IMR-90 (cell line): ENCODE measurements at regions not wholly inside any gene's neighbourhood (a gene's known extent, or its start where the extent isn't known, plus 50 kb on each side); places are given as distances from the start of the nearest gene placed in this dataset.

Source experiments
- ATAC-seq: fragments of 200-7000 bp; cut with Tn5 transposase; 2 replicates; pipeline ENCODE4 v1.9.1; 2020; ENCODE audit warnings: low read depth, mild to moderate bottlenecking, moderate library complexity
- BruUV-seq: library from RNA; stranded (reverse); fragments of 400-500 nt; replicated peaks from 2 replicates; lab custom pipeline; 2021; lab: Mats Ljungman, UMichigan
- CTCF ChIA-PET: fragments of 300-600 bp; formaldehyde crosslinking; extraction: SDS; loops from one replicate; lab custom pipeline; 2021; ENCODE audit warnings: antibody characterized with exemption; lab: Yijun Ruan, JAX
- POLR2A ChIA-PET: fragments of 300-600 bp; sonication (Branson Sonifier 250); formaldehyde crosslinking; loops from one replicate; lab custom pipeline; 2022; ENCODE audit warnings: antibody characterized with exemption; ENCODE audit not compliant: unreplicated experiment; lab: Charles Lee
- DNase-seq: peaks from one replicate; pipeline ENCODE4 v3.0.0; 2013
- H2AFZ ChIP-seq: replicated peaks from 2 replicates; pipeline ENCODE3; 2013; ENCODE audit warnings: low read length, mild to moderate bottlenecking; ENCODE audit not compliant: poor library complexity
- H2AK5ac ChIP-seq: 2 replicates; pipeline ENCODE4 v1.6.1; 2013; ENCODE audit warnings: low read depth, low read length, inconsistent platforms
- H2AK9ac ChIP-seq: replicated peaks from 2 replicates; pipeline ENCODE3; 2013; ENCODE audit warnings: mild to moderate bottlenecking, low read depth, low read length, moderate library complexity; ENCODE audit not compliant: poor library complexity
- H2BK120ac ChIP-seq: 2 replicates; pipeline ENCODE4 v1.6.1; 2013; ENCODE audit warnings: low read depth, low read length, inconsistent platforms
- H2BK15ac ChIP-seq: 3 replicates; pipeline ENCODE4 v1.6.1; 2013; ENCODE audit warnings: low read depth, low read length, inconsistent platforms
- H2BK20ac ChIP-seq: 2 replicates; pipeline ENCODE4 v1.6.1; 2013; ENCODE audit warnings: low read depth, mild to moderate bottlenecking, inconsistent platforms, low read length, moderate library complexity
- H2BK5ac ChIP-seq: 2 replicates; pipeline ENCODE4 v1.6.1; 2013; ENCODE audit warnings: mild to moderate bottlenecking, low read depth, low read length, inconsistent platforms; ENCODE audit not compliant: poor library complexity, severe bottlenecking
- H3K14ac ChIP-seq: replicated peaks from 2 replicates; pipeline ENCODE4 v1.6.1; 2013; ENCODE audit warnings: low read depth, low read length, inconsistent platforms
- H3K18ac ChIP-seq: 2 replicates; pipeline ENCODE4 v1.6.1; 2013; ENCODE audit warnings: low read depth, low read length, control low read depth
- H3K23ac ChIP-seq: 2 replicates; pipeline ENCODE4 v1.6.1; 2013; ENCODE audit warnings: low read depth, low read length, inconsistent platforms
- H3K27ac ChIP-seq: 2 replicates; pipeline ENCODE4 v1.5.1; 2013; ENCODE audit warnings: mild to moderate bottlenecking, control low read depth, low read length; ENCODE audit not compliant: insufficient read depth
- H3K27me3 ChIP-seq: 2 replicates; pipeline ENCODE4 v1.6.1; 2013; ENCODE audit warnings: low read length; ENCODE audit not compliant: control insufficient read depth, insufficient read depth
- H3K36me3 ChIP-seq: 2 replicates; pipeline ENCODE4 v1.6.1; 2013; ENCODE audit warnings: low read length, mixed read lengths; ENCODE audit not compliant: control insufficient read depth, insufficient read depth
- H3K4ac ChIP-seq: 2 replicates; pipeline ENCODE4 v1.6.1; 2013; ENCODE audit warnings: low read depth, low read length, inconsistent platforms
- H3K4me1 ChIP-seq: 2 replicates; pipeline ENCODE4 v1.6.1; 2013; ENCODE audit warnings: low read length, mixed read lengths; ENCODE audit not compliant: control insufficient read depth, insufficient read depth
- H3K4me2 ChIP-seq: 2 replicates; pipeline ENCODE4 v1.6.1; 2013; ENCODE audit warnings: low read depth, mild to moderate bottlenecking, control low read depth, low read length, moderate library complexity
- H3K4me3 ChIP-seq: 2 replicates; pipeline ENCODE4 v1.5.1; 2013; ENCODE audit warnings: low read depth, mild to moderate bottlenecking, control low read depth, low read length, moderate library complexity; ENCODE audit not compliant: insufficient read depth
- H3K56ac ChIP-seq: 2 replicates; pipeline ENCODE4 v1.6.1; 2013; ENCODE audit warnings: low read length, inconsistent platforms; ENCODE audit not compliant: insufficient read depth; ENCODE audit errors: extremely low read depth
- H3K79me1 ChIP-seq, 2 experiments: 2 replicates each; pipeline ENCODE4 v1.6.1; 2013; ENCODE audit warnings: low read length in 2 of 2, inconsistent platforms in 1 of 2, low read depth in 1 of 2
- H3K9ac ChIP-seq: 2 replicates; pipeline ENCODE4 v1.6.1; 2013; ENCODE audit warnings: low read depth, low read length, control low read depth
- H3K9me1 ChIP-seq: 2 replicates; pipeline ENCODE4 v1.6.1; 2013; ENCODE audit warnings: low read length, inconsistent platforms; ENCODE audit not compliant: insufficient read depth
- H3K9me3 ChIP-seq: 2 replicates; pipeline ENCODE4 v1.6.1; 2013; ENCODE audit warnings: low read length; ENCODE audit not compliant: control insufficient read depth, insufficient read depth
- H4K20me1 ChIP-seq: 2 replicates; pipeline ENCODE4 v1.6.1; 2013; ENCODE audit warnings: low read length, inconsistent platforms; ENCODE audit not compliant: insufficient read depth
- H4K5ac ChIP-seq: 2 replicates; pipeline ENCODE4 v1.6.1; 2013; ENCODE audit warnings: mild to moderate bottlenecking, low read depth, low read length, control low read depth
- H4K8ac ChIP-seq, 2 experiments: 2 replicates each; pipeline ENCODE4 v1.6.1; 2013; ENCODE audit warnings: low read depth in 2 of 2, low read length in 2 of 2, control low read depth in 1 of 2, inconsistent platforms in 1 of 2
- H4K91ac ChIP-seq: 2 replicates; pipeline ENCODE4 v1.6.1; 2013; ENCODE audit warnings: low read depth, low read length, inconsistent platforms; ENCODE audit not compliant: insufficient read depth
- FOS ChIP-seq: fragments of 150-350 bp; IDR thresholded peaks from 2 replicates; pipeline ENCODE4 v1.6.1; 2016; ENCODE audit warnings: low read depth, low read length
- MAZ ChIP-seq: IDR thresholded peaks from 2 replicates; pipeline ENCODE4 v1.6.1; 2012; ENCODE audit warnings: low read depth, mild to moderate bottlenecking, low read length, improper control_type of control experiment, moderate library complexity, borderline replicate concordance
- NFE2L2 ChIP-seq: fragments of 150-350 bp; IDR thresholded peaks from 2 replicates; pipeline ENCODE4 v1.6.1; 2016; ENCODE audit warnings: low read depth, mild to moderate bottlenecking, low read length
- POLR2A ChIP-seq: IDR thresholded peaks from 2 replicates; pipeline ENCODE4 v1.6.1; 2012; ENCODE audit warnings: mild to moderate bottlenecking, low read depth, low read length
- RCOR1 ChIP-seq: IDR thresholded peaks from 2 replicates; pipeline ENCODE4 v1.6.1; 2012; ENCODE audit warnings: mild to moderate bottlenecking, low read length, improper control_type of control experiment; ENCODE audit not compliant: insufficient replicate concordance
- RFX5 ChIP-seq: IDR thresholded peaks from 2 replicates; pipeline ENCODE4 v1.8.0; 2012; ENCODE audit warnings: low read depth, mild to moderate bottlenecking, low read length, moderate library complexity
- USF2 ChIP-seq: fragments of 150-350 bp; IDR thresholded peaks from 2 replicates; pipeline ENCODE4 v1.6.1; 2017; ENCODE audit warnings: mild to moderate bottlenecking, antibody characterized with exemption, low read length, low read depth
- WGBS, 2 experiments: methylation state at CpG; one replicate each; pipeline versions ENCODE4 v1.1.5 to v1.1.7; 2013; ENCODE audit warnings: missing lambda C conversion rate in 2 of 2; ENCODE audit not compliant: insufficient read length in 1 of 2; ENCODE audit errors: extremely low coverage in 2 of 2; 5-methylcytosine and 5-hydroxymethylcytosine counted together
- dilution Hi-C: fragments of 300-500 bp; cut with HindIII; formaldehyde crosslinking; loops from one replicate; pipeline ENCODE4 v1.14.3; 2018; ENCODE audit warnings: low sequenced_read_pairs; ENCODE audit not compliant: unreplicated experiment
- in situ Hi-C: fragments of 300-500 bp; cut with MboI; formaldehyde crosslinking; loops from 3 replicates; pipeline ENCODE4 v1.14.3; 2019; ENCODE audit warnings: low sequenced_read_pairs, inconsistent platforms, mixed read lengths
- intact Hi-C: fragments of 100-400 bp; cut with micrococcal nuclease; formaldehyde crosslinking; loops from 2 replicates; pipeline ENCODE4 v1.10.0; 2022
- TF ChIP-seq, protein P1 (sequence below): conservative IDR thresholded peaks from 2 replicates; pipeline ENCODE4 v1.5.1; 2012; ENCODE audit warnings: mild to moderate bottlenecking, low read depth, low read length, improper control_type of control experiment

DNA sequence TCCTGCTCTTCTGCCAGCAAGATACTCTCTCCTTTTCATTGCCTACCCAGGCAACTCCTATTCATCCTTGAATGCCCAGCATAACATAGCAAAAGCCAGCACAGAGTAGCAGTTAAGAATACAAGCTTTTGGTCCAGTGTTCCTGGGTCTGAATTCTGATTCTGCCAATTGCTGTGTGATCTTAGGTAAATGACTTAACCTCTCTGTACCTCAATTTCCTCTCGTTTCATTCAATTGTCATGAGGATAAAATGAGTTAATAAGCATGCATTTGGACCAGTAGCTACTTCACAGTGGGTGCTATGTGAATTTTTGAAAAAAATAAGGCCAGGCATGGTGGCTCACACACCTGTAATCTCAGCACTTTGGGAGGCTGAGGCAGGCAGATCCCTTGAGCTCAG, 346.0 kb downstream of the BUD13 start:
- Histone ChIP-seq H3K27me3 (no peaks in the 10 kb centered on the region), H2AK9ac (no peak overlapping the region), H3K36me3 (no peaks in the 10 kb centered on the region), H2AFZ (no peak overlapping the region), H3K4me1 (no peaks in the 10 kb centered on the region), H3K56ac (no peak overlapping the region), H4K20me1 (no peaks in the 10 kb centered on the region), H4K5ac (no peak overlapping the region), H3K4ac (no peak overlapping the region), H3K9ac (no peak overlapping the region), H3K14ac (no peak overlapping the region), H3K23ac (no peak overlapping the region), H2BK120ac (no peak overlapping the region), H3K4me3 (no peak overlapping the region), H3K9me3 (no peaks in the 10 kb centered on the region), H2BK5ac (no peak overlapping the region), H3K18ac (no peak overlapping the region), H3K4me2 (no peak overlapping the region), H3K9me1 (no peaks in the 10 kb centered on the region), H3K79me1 (no peaks in the 10 kb centered on the region), H4K91ac (no peak overlapping the region), H4K8ac (no peak overlapping the region), H2BK20ac (no peak overlapping the region), H2BK15ac (no peak overlapping the region), H2AK5ac (no peak overlapping the region), H3K27ac (no peak overlapping the region)
- no CpG with 5 or more reads among the region's 1 CpG for WGBS, 2 experiments
- in situ Hi-C loops = no loop called here
- TF ChIP-seq RFX5 (no peak), USF2 (no peak), RCOR1 (no peak), POLR2A (no peak), NFE2L2 (no peak), MAZ (no peak), FOS (no peak)
- TF ChIP-seq, protein P1, sequence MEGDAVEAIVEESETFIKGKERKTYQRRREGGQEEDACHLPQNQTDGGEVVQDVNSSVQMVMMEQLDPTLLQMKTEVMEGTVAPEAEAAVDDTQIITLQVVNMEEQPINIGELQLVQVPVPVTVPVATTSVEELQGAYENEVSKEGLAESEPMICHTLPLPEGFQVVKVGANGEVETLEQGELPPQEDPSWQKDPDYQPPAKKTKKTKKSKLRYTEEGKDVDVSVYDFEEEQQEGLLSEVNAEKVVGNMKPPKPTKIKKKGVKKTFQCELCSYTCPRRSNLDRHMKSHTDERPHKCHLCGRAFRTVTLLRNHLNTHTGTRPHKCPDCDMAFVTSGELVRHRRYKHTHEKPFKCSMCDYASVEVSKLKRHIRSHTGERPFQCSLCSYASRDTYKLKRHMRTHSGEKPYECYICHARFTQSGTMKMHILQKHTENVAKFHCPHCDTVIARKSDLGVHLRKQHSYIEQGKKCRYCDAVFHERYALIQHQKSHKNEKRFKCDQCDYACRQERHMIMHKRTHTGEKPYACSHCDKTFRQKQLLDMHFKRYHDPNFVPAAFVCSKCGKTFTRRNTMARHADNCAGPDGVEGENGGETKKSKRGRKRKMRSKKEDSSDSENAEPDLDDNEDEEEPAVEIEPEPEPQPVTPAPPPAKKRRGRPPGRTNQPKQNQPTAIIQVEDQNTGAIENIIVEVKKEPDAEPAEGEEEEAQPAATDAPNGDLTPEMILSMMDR = no peak
- DNase-seq (no peak), ATAC-seq (no peak)
- intact Hi-C loops = no loop called here
- no TSS peak for BruUV-seq
- ChIA-PET POLR2A (no interaction called here), CTCF (no interaction called here)
- dilution Hi-C loops = no loop called here
